Mononuclear cell (primary cell): ENCODE measurements at regions not wholly inside any gene's neighbourhood (a gene's known extent, or its start where the extent isn't known, plus 50 kb on each side); places are given as distances from the start of the nearest gene placed in this dataset.

Experiments
- H3K27me3 ChIP-seq: 2 replicates; pipeline ENCODE4 v1.6.0; 2011; ENCODE audit warnings: low read length, control low read depth; ENCODE audit not compliant: insufficient read depth
- H3K4me1 ChIP-seq: 2 replicates; pipeline ENCODE4 v1.5.1; 2011; ENCODE audit warnings: mild to moderate bottlenecking, low read length, control low read depth; ENCODE audit not compliant: insufficient read depth
- H3K4me3 ChIP-seq: 2 replicates; pipeline ENCODE4 v1.5.1; 2011; ENCODE audit warnings: mild to moderate bottlenecking, low read length, moderate library complexity
- H3K9me3 ChIP-seq: 2 replicates; pipeline ENCODE4 v1.5.1; 2011; ENCODE audit warnings: low read depth, mild to moderate bottlenecking, control low read depth, low read length

- Histone ChIP-seq H3K27me3 (no peaks in the 10 kb centered on the region), H3K4me3 (no peak overlapping the region), H3K9me3 (no peaks in the 10 kb centered on the region), H3K4me1 (no peaks in the 10 kb centered on the region)
Observed at GRCh38 chr11:112769170-112769569, 192.1 kb upstream of the NCAM1 start.

DNA sequence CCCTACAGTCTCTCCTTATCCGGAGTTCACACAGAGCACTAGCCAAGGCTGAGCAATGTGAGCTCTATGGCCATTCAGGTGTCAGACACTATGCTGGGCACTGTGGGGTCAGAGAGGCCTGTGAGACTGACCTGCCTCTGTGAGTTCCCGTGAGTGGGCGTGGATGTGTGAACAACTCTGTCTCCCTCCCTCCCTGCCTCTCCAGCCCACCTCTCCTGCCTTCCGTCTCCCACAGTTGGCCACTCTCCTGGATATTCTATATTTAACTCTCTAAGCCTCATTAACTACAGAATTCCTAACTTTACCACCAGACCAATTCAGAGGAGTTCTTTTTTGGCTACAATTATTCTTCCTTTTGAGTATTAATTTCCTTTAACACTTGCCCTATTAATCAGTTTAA, 191.6 kb upstream of the NCAM1 start:
- Histone ChIP-seq H3K9me3 (no peaks in the 10 kb centered on the region), H3K4me3 (no peak overlapping the region), H3K27me3 (no peaks in the 10 kb centered on the region), H3K4me1 (no peaks in the 10 kb centered on the region)

DNA sequence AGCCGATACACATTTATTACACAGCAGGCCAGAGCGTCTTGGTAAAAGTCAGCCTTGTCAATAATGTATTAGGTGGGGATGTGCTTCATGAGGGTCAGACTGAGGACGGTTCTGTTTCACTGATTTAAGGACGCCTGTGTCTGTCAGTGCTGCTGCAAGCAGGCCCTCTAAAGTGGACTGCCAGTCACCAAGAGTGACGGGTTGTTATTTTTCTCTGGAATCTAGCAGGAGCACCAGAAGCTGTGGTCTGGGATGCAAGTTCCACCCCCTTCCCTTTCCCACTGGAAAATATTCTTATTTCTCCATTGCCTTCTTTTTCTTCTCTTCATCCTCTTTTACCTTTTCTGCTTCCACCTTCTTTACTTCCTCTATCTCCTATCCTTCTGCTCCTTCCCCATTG, 191.2 kb upstream of the NCAM1 start:
- Histone ChIP-seq H3K27me3 (no peaks in the 10 kb centered on the region), H3K9me3 (no peaks in the 10 kb centered on the region), H3K4me3 (no peak overlapping the region), H3K4me1 (no peaks in the 10 kb centered on the region)

DNA sequence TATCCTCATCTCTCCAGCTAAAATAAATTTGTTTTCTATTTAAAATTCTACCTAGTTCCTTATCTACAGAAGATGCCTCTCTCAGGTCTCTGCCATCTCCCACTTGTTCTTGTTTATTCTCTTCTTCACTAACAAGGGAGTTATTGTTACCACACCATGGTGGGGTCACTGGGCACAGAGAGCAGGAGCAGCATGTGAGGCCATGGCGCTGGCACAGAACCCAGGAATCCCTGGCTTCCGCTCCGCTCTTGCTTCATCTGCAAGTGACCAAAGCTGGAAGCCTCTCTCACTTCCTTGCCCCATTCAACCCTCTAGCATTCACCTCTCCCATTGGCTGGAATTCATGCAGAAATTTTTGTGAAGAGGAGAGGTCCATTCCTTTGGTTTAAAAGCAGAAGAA, 190.7 kb upstream of the NCAM1 start:
- H3K27me3 ChIP-seq = no peaks in the 10 kb centered on the region
- no peaks in the 10 kb centered on the region for H3K4me1 ChIP-seq
- no peak overlapping the region for H3K4me3 ChIP-seq
- no peaks in the 10 kb centered on the region for H3K9me3 ChIP-seq

DNA sequence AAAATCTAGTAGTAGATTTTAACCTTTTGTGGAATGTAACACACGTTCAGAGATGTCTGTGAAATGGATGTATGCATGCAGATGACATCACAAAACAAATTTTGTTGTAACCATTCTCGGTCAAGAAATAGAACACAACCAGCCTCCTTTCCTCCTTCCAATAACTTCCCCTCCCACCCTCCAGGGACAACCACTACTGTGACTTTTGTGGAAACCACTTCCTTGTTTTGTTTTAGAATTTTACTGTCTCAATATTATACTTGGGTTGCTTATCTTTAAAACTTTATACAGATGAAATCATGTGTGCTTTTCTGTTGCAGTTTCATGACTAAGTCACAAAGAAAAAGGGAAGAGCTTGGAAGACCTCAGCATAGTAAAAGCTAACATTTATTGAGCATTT, 189.4 kb upstream of the NCAM1 start:
- H3K9me3 ChIP-seq = no peaks in the 10 kb centered on the region
- no peaks in the 10 kb centered on the region for H3K27me3 ChIP-seq
- H3K4me3 ChIP-seq = no peak overlapping the region
- H3K4me1 ChIP-seq = no peaks in the 10 kb centered on the region

- Histone ChIP-seq H3K27me3 (no peaks in the 10 kb centered on the region), H3K4me1 (no peaks in the 10 kb centered on the region), H3K4me3 (no peak overlapping the region), H3K9me3 (no peaks in the 10 kb centered on the region)
Observed at GRCh38 chr11:112773264-112773663, 188.0 kb upstream of the NCAM1 start.

DNA sequence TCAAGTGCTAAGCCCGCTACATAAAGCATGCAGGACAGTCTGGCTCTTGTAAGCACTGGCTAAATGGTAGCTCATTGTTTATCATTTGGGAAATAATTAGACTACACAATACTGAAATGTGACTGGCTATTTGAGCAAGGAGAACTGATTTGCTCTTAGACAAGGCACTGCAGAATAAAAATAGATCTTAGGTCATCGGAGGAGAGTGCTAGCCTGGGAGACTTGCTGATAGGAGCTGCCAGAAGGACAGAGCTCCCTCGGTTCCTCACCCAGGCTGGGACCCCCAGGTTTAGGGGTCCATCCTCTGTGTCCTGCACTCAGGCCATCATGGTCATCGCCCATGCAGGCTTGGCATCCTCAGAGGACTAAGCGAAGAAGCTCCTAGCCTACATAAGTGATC, 184.4 kb upstream of the NCAM1 start:
- no peaks in the 10 kb centered on the region for H3K9me3 ChIP-seq
- no peak overlapping the region for H3K4me3 ChIP-seq
- H3K4me1 ChIP-seq = no peaks in the 10 kb centered on the region

DNA sequence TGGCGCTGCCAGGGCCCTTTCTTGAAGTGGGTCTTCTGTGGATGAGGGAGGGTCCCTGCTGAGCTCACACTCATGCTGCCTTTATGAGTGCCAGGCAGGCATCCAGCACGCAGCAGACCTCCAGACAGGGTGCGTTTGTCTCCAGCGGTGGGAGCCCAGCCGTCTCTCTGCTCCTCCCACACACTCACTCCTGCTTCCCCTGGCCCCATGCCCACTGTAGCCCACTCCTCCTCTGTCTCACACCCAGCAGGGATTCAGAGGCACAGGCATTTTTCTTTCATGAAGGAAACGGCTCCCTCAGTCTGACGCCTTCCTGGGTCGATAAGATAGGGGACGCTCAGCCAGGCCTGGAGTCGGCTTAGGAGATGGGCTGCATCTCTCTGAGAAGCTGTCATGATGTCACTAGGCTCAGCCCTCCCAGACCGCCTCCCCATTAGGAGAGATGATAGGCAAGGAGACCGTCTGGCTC, 183.9 kb upstream of the NCAM1 start:
- Histone ChIP-seq H3K4me3 (no peak overlapping the region), H3K27me3 (no peaks in the 10 kb centered on the region), H3K4me1 (no peaks in the 10 kb centered on the region), H3K9me3 (no peaks in the 10 kb centered on the region)

More for the DNA sequence above, 184.4 kb upstream of the NCAM1 start:
- no peaks in the 10 kb centered on the region for H3K27me3 ChIP-seq

DNA sequence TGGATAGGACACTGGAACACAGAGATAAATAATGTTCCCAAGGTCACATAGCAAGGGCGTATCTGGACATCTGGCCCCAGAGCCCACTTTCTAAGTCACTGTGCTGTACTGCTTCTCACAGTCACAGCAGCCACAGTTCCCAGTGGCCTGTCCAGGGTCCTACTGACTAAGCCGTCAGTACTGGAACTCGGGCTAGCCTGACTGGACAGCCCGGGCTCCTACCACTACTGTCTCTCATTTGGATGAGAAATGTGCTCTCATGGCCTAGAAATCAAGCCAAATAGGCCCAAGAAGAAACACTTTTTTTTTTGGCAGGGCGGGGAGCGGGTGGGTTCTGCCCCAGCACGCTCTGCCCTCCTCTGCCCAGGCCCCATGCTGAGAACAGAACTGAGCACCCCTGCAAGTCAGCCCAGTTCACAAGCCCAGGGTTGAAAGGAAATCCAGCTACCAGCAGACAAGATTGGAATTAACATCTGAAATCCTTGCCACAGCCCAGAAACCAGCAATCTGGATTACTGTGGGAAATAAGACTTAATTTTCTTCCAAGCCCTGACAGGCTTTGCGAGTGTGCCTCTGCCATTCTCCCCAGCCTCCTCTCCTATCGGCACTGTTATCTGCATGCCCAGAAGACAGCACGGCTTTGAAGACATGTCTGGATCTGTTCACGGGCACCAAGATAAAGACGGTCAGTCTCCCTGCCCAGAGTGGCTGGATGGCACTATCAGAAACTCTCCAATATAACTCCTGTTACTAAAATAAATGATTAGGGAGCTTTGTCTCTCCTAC, 182.9 kb upstream of the NCAM1 start:
- Histone ChIP-seq H3K9me3 (no peaks in the 10 kb centered on the region), H3K4me3 (no peak overlapping the region), H3K27me3 (no peaks in the 10 kb centered on the region), H3K4me1 (no peaks in the 10 kb centered on the region)

GRCh38 chr11:112778877-112779266, 182.3 kb upstream of the NCAM1 start:
- Histone ChIP-seq H3K4me1 (no peaks in the 10 kb centered on the region), H3K27me3 (no peaks in the 10 kb centered on the region), H3K4me3 (no peak overlapping the region), H3K9me3 (no peaks in the 10 kb centered on the region)

GRCh38 chr11:112780351-112781087, 180.7 kb upstream of the NCAM1 start:
- H3K9me3 ChIP-seq = no peaks in the 10 kb centered on the region
- no peak overlapping the region for H3K4me3 ChIP-seq
- H3K4me1 ChIP-seq = no peaks in the 10 kb centered on the region
- no peaks in the 10 kb centered on the region for H3K27me3 ChIP-seq

GRCh38 chr11:112783945-112784322, 177.3 kb upstream of the NCAM1 start:
- Histone ChIP-seq H3K4me1 (no peaks in the 10 kb centered on the region), H3K27me3 (no peaks in the 10 kb centered on the region), H3K4me3 (no peak overlapping the region), H3K9me3 (no peaks in the 10 kb centered on the region)

DNA sequence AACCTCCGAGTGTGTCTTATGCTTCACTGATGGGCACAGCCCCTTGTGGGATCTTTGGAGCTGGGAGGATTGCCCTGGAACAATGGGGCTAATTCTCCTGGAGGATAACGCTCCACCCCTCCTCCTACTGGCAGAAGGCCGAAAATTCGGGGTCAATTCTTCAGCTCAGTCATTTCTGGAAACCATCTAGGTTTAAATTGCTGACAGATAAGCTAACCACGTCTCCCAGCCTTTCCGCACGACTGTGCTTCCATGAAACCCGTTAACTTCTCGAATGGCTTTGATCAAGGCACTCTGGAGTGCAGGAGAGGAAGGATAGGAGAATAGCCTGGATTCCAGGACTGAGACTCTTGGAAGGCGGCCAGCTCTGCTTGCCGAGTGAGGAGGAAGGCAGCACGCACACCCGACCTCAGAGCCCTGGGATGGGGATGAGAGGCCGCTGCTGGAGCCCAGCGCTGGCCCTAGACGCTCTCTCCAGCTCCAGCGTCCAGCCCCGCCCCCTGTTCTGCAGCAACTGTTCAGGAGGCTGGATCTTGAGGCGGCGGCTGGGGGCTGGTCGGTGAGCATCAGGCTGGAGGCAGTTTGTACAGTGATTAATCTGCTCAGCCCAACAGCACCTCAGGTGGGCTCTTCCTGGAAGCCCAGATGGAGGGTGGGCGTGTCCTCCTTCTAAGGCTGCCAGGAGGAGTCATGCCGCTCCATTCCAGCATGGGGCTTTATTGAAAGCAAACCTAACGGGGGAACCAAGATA, 176.7 kb upstream of the NCAM1 start:
- no peaks in the 10 kb centered on the region for H3K27me3 ChIP-seq
- H3K4me3 ChIP-seq = no peak overlapping the region
- no peaks in the 10 kb centered on the region for H3K9me3 ChIP-seq
- H3K4me1 ChIP-seq = no peaks in the 10 kb centered on the region

- H3K9me3 ChIP-seq = no peaks in the 10 kb centered on the region
- no peak overlapping the region for H3K4me3 ChIP-seq
- no peaks in the 10 kb centered on the region for H3K4me1 ChIP-seq
- no peaks in the 10 kb centered on the region for H3K27me3 ChIP-seq
Observed at GRCh38 chr11:112785149-112785548, 176.1 kb upstream of the NCAM1 start.

GRCh38 chr11:112785719-112786118, 175.5 kb upstream of the NCAM1 start:
- no peaks in the 10 kb centered on the region for H3K4me1 ChIP-seq
- no peaks in the 10 kb centered on the region for H3K9me3 ChIP-seq
- H3K27me3 ChIP-seq = no peaks in the 10 kb centered on the region
- no peak overlapping the region for H3K4me3 ChIP-seq
